Suppressor macrophage treated with lipopolysaccharide for 4 hours (primary cell): ENCODE measurements at regions not wholly inside any gene's neighbourhood (a gene's known extent, or its start where the extent isn't known, plus 50 kb on each side); places are given as distances from the start of the nearest gene placed in this dataset.
A peak's percentile ranks its signal among the peaks of the same experiment; 100 is the strongest.

Experiments used
- DNase-seq: peaks from one replicate; pipeline ENCODE4 v3.0.0-alpha.2; 2020

- no peak for DNase-seq
These were observed 156.0 kb downstream of the TOMM20 start for GRCh38 chr1:234972411-234973191.

- DNase-seq = no peak
These were observed 156.9 kb downstream of the TOMM20 start for GRCh38 chr1:234971586-234972297.

GRCh38 chr1:234970731-234971476, 157.7 kb downstream of the TOMM20 start:
- peak; percentile 55 for DNase-seq

GRCh38 chr1:234970401-234970730, 158.3 kb downstream of the TOMM20 start:
- peak; percentile 86 for DNase-seq

- DNase-seq = no peak
These were observed 158.8 kb downstream of the TOMM20 start for GRCh38 chr1:234969581-234970400.

GRCh38 chr1:234969011-234969441, 159.6 kb downstream of the TOMM20 start:
- DNase-seq = peak; percentile 67

- DNase-seq = no peak
These were observed 160.2 kb downstream of the TOMM20 start for GRCh38 chr1:234968451-234968850.

GRCh38 chr1:234967121-234967520, 161.5 kb downstream of the TOMM20 start:
- no peak for DNase-seq

GRCh38 chr1:234965111-234965510, 163.5 kb downstream of the TOMM20 start:
- DNase-seq = peak; percentile 76

GRCh38 chr1:234963904-234964702, 164.5 kb downstream of the TOMM20 start:
- no peak for DNase-seq

GRCh38 chr1:234963180-234963903, 165.3 kb downstream of the TOMM20 start:
- peak; percentile 98 for DNase-seq

GRCh38 chr1:234962340-234962989, 166.2 kb downstream of the TOMM20 start:
- peak; percentile 66 for DNase-seq

- DNase-seq = peak; percentile 71
These were observed 166.9 kb downstream of the TOMM20 start for GRCh38 chr1:234961456-234962339.

- DNase-seq = peak; percentile 71
These were observed 167.7 kb downstream of the TOMM20 start for GRCh38 chr1:234960722-234961455.

- no peak for DNase-seq
These were observed 169.7 kb downstream of the TOMM20 start for GRCh38 chr1:234958706-234959657.

GRCh38 chr1:234958066-234958705, 170.5 kb downstream of the TOMM20 start:
- DNase-seq = no peak
